Body of pancreas (tissue), 4 donors: ENCODE measurements at regions not wholly inside any gene's neighbourhood (a gene's known extent, or its start where the extent isn't known, plus 50 kb on each side); places are given as distances from the start of the nearest gene placed in this dataset.

Source experiments
- ATAC-seq: fragments of 150-250 bp; one replicate; pipeline ENCODE4 v1.9.1; 2016
- DNase-seq, 4 donors: peaks; one replicate each; pipeline ENCODE4 v3.0.0-alpha.2; 2019
- H3K27ac ChIP-seq, 4 donors: fragments of 200-600 bp; sonication (generic); 1 replicate in 3 of 4; 2 replicates in 1 of 4; pipeline versions ENCODE4 v1.5.1 to v1.6.1; 2016 to 2019; ENCODE audit warnings: mild to moderate bottlenecking in 1 of 4, mixed read lengths in 1 of 4, moderate library complexity in 1 of 4
- H3K27me3 ChIP-seq, 2 donors: fragments of 200-600 bp; sonication (generic); one replicate each; pipeline ENCODE4 v1.6.0; 2016; ENCODE audit warnings: mild to moderate bottlenecking in 1 of 2
- H3K36me3 ChIP-seq, 2 donors: fragments of 200-600 bp; sonication (generic); replicated peaks in 1 of 2; 2 replicates each; pipeline ENCODE4 v1.5.1; 2016; ENCODE audit warnings: low read depth in 2 of 2; ENCODE audit not compliant: insufficient read depth in 1 of 2
- H3K4me1 ChIP-seq: fragments of 200-600 bp; sonication (generic); one replicate; pipeline ENCODE4 v1.6.0; 2016
- H3K4me3 ChIP-seq, 2 donors: fragments of 200-600 bp; sonication (generic); 1 replicate in 1 of 2; 2 replicates in 1 of 2; pipeline ENCODE4 v1.5.1; 2016 to 2019
- H3K9me3 ChIP-seq, 3 donors: fragments of 200-600 bp; sonication (generic); 1 replicate in 2 of 3; 2 replicates in 1 of 3; pipeline ENCODE4 v1.5.1; 2016
- POLR2A ChIP-seq, 3 donors: fragments of 450-650 bp; IDR thresholded peaks; one replicate each; pipeline ENCODE4 v1.6.1; 2016; ENCODE audit warnings: antibody characterized with exemption in 3 of 3, mild to moderate bottlenecking in 2 of 3
- WGBS, 2 donors: methylation state at CpG; one replicate each; pipeline ENCODE4 v1.1.5; 2017; 5-methylcytosine and 5-hydroxymethylcytosine counted together
- intact Hi-C: fragments of 100-400 bp; cut with DNase I; formaldehyde crosslinking; loops from one replicate; pipeline ENCODE4 v1.15.1; 2023
- TF ChIP-seq, protein P1 (sequence below), 7 experiments: fragments of 450-650 bp in 4 of 7; fragments of 200-600 bp in 3 of 7; sonication (generic) in 3 of 7; IDR thresholded peaks; one replicate each; pipeline ENCODE4 v1.5.1; 2016 to 2019; ENCODE audit warnings: antibody characterized with exemption in 7 of 7

DNA sequence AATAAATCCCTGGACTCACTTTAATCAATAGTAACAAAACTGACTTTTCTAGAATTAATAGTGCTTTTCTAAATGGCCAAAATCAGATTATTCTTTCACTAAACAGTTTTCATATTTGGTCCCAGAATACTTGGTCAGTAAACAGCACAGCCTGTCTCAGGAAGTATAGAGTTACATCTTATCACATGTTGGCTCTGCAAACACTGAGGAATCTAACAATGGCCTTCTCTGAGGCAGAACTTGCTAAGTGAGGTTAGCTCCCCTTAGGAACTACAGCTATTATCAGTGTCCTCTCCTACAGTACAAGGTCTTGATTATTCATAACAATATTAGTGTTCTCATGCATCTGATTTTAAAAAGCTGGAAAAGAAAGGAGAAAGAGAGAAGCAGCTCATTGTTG is 1622.8 kb downstream of the HACE1 start:
- intact Hi-C loops, result no loop called here
- no peak for TF ChIP-seq POLR2A (IDR thresholded peaks at IDR 0.05)
- TF ChIP-seq, protein P1, sequence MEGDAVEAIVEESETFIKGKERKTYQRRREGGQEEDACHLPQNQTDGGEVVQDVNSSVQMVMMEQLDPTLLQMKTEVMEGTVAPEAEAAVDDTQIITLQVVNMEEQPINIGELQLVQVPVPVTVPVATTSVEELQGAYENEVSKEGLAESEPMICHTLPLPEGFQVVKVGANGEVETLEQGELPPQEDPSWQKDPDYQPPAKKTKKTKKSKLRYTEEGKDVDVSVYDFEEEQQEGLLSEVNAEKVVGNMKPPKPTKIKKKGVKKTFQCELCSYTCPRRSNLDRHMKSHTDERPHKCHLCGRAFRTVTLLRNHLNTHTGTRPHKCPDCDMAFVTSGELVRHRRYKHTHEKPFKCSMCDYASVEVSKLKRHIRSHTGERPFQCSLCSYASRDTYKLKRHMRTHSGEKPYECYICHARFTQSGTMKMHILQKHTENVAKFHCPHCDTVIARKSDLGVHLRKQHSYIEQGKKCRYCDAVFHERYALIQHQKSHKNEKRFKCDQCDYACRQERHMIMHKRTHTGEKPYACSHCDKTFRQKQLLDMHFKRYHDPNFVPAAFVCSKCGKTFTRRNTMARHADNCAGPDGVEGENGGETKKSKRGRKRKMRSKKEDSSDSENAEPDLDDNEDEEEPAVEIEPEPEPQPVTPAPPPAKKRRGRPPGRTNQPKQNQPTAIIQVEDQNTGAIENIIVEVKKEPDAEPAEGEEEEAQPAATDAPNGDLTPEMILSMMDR (IDR thresholded peaks at IDR 0.05), result no peak
- no peaks in the 10 kb centered on the region for H3K27me3 ChIP-seq
- no peaks in the 10 kb centered on the region for H3K9me3 ChIP-seq
- H3K36me3 ChIP-seq, result no peaks in the 10 kb centered on the region
- H3K27ac ChIP-seq, result no peak overlapping the region
- DNase-seq (no peak), ATAC-seq (no peak)
- no peak overlapping the region for H3K4me3 ChIP-seq
- no peaks in the 10 kb centered on the region for H3K4me1 ChIP-seq

- intact Hi-C loops, result no loop called here
- no peak for TF ChIP-seq POLR2A (IDR thresholded peaks at IDR 0.05)
- TF ChIP-seq, protein P1 (IDR thresholded peaks at IDR 0.05), result no peak
- Histone ChIP-seq H3K27ac (no peak overlapping the region), H3K27me3 (no peaks in the 10 kb centered on the region), H3K9me3 (no peaks in the 10 kb centered on the region), H3K36me3 (no peaks in the 10 kb centered on the region), H3K4me1 (no peaks in the 10 kb centered on the region), H3K4me3 (no peak overlapping the region)
- no peak for ATAC-seq
- no peak for DNase-seq
Observed at GRCh38 chr6:103231181-103231580, 1628.5 kb downstream of the HACE1 start.

DNA sequence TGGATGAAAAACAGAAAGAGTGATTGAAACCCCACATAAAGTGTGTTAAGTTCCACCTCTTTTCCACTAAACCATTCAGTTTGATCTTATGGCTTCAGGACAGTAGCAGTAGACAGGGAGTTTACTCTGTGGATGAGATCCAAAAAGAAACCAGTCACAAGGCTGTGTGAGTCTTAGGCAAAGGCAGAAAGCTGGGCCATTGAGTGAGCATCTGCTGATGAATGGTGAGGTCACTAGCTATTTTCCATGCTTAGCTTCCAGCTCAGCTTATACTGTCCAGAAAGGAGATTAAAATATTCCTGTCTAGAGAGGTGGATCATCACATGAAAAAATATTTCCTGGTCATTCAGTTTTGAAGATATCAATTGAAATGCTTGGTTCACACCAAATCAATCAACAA is 1643.9 kb downstream of the HACE1 start:
- no peaks in the 10 kb centered on the region for H3K9me3 ChIP-seq
- no peak overlapping the region for H3K4me3 ChIP-seq
- no peak overlapping the region for H3K27ac ChIP-seq
- intact Hi-C loops, result no loop called here
- no peaks in the 10 kb centered on the region for H3K36me3 ChIP-seq
- ATAC-seq, result no peak
- TF ChIP-seq, protein P1 (IDR thresholded peaks at IDR 0.05), result no peak
- no peak for TF ChIP-seq POLR2A (IDR thresholded peaks at IDR 0.05)
- H3K27me3 ChIP-seq, result no peaks in the 10 kb centered on the region
- no peak for DNase-seq
- H3K4me1 ChIP-seq, result no peaks in the 10 kb centered on the region

GRCh38 chr6:103210686-103211085 is 1649.0 kb downstream of the HACE1 start:
- intact Hi-C loops, result no loop called here
- no peaks in the 10 kb centered on the region for H3K4me1 ChIP-seq
- no peaks in the 10 kb centered on the region for H3K36me3 ChIP-seq
- no peaks in the 10 kb centered on the region for H3K9me3 ChIP-seq
- DNase-seq (no peak), ATAC-seq (no peak)
- no peak overlapping the region for H3K4me3 ChIP-seq
- H3K27me3 ChIP-seq, result no peaks in the 10 kb centered on the region
- no peak overlapping the region for H3K27ac ChIP-seq
- TF ChIP-seq, protein P1 (IDR thresholded peaks at IDR 0.05), result no peak
- no peak for TF ChIP-seq POLR2A (IDR thresholded peaks at IDR 0.05)
- 20 to 29% methylated on average over 2 of the region's 2 CpGs for WGBS, 2 donors

GRCh38 chr6:103198386-103198785 is 1661.3 kb downstream of the HACE1 start:
- TF ChIP-seq POLR2A (IDR thresholded peaks at IDR 0.05), result no peak
- TF ChIP-seq, protein P1 (IDR thresholded peaks at IDR 0.05), result no peak
- Histone ChIP-seq H3K27me3 (no peaks in the 10 kb centered on the region), H3K27ac (no peak overlapping the region), H3K9me3 (no peaks in the 10 kb centered on the region), H3K4me1 (no peaks in the 10 kb centered on the region), H3K4me3 (no peak overlapping the region), H3K36me3 (no peaks in the 10 kb centered on the region)
- DNase-seq, result no peak
- 46 to 57% methylated on average over 6 of the region's 6 CpGs for WGBS, 2 donors
- no peak for ATAC-seq
- intact Hi-C loops, result no loop called here
